ENCODE measurements at regions not wholly inside any gene's neighbourhood (a gene's known extent, or its start where the extent isn't known, plus 50 kb on each side); places are given as distances from the start of the nearest gene placed in this dataset.
"Not testable (repeated sequence)": the region's sequence is repeated elsewhere in the genome, so short reads cannot be mapped to it uniquely, and the experiment has no call there.

- H3K4me3 ChIP-seq: no peak overlapping the region
- TF ChIP-seq, protein P1, sequence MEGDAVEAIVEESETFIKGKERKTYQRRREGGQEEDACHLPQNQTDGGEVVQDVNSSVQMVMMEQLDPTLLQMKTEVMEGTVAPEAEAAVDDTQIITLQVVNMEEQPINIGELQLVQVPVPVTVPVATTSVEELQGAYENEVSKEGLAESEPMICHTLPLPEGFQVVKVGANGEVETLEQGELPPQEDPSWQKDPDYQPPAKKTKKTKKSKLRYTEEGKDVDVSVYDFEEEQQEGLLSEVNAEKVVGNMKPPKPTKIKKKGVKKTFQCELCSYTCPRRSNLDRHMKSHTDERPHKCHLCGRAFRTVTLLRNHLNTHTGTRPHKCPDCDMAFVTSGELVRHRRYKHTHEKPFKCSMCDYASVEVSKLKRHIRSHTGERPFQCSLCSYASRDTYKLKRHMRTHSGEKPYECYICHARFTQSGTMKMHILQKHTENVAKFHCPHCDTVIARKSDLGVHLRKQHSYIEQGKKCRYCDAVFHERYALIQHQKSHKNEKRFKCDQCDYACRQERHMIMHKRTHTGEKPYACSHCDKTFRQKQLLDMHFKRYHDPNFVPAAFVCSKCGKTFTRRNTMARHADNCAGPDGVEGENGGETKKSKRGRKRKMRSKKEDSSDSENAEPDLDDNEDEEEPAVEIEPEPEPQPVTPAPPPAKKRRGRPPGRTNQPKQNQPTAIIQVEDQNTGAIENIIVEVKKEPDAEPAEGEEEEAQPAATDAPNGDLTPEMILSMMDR (IDR thresholded peaks at IDR 0.05; ENCODE audit: low read depth, low read length): no peak
- no peak overlapping the region for H3K27ac ChIP-seq
- H3K9me3 ChIP-seq (ENCODE audit: low read depth): no peaks in the 10 kb centered on the region
- no peaks in the 10 kb centered on the region for H3K4me1 ChIP-seq (ENCODE audit: low read depth)
- no peaks in the 10 kb centered on the region for H3K27me3 ChIP-seq
- no peak for DNase-seq (ENCODE audit: low read depth in 1 of 2, low spot score in 1 of 2)
- no peaks in the 10 kb centered on the region for H3K36me3 ChIP-seq
Measured at GRCh38 chr3:147299656-147300055, 106.7 kb downstream of the ZIC4 start.

DNA sequence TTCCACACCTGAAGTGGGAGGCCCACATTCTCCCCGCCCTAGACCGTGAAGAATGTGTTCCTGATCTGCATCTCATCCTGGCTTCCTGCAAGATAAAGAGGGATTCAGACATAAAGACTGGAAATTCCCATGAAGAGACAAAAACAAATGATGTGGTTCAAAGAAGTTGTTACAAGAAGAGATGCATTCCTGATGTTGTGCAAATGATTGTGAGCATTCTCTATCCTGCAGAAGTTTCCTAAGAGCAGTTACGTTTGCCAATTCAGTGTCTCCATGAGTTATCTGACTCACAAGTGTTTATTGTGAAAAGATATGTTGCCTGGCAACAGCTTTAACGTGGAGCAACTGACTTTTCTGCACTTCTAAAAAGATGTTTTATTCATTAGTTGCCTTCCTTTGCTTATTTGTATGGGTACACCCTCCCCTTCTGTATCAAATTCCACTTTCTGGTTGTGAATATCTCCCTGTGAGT lies 107.8 kb downstream of the ZIC4 start:
- Histone ChIP-seq H3K9me3 (ENCODE audit: low read depth) (no peaks in the 10 kb centered on the region), H3K36me3 (no peaks in the 10 kb centered on the region), H3K4me3 (no peak overlapping the region), H3K27ac (no peak overlapping the region), H3K4me1 (ENCODE audit: low read depth) (no peaks in the 10 kb centered on the region), H3K27me3 (no peaks in the 10 kb centered on the region)
- TF ChIP-seq, protein P1 (IDR thresholded peaks at IDR 0.05; ENCODE audit: low read depth, low read length): no peak
- peak in 1 of 2 donors; percentile 95 for DNase-seq (ENCODE audit: low read depth in 1 of 2, low spot score in 1 of 2)

GRCh38 chr3:147297761-147298350 lies 108.5 kb downstream of the ZIC4 start:
- Histone ChIP-seq H3K4me3 (no peak overlapping the region), H3K27me3 (no peaks in the 10 kb centered on the region), H3K4me1 (ENCODE audit: low read depth) (no peaks in the 10 kb centered on the region), H3K9me3 (ENCODE audit: low read depth) (no peaks in the 10 kb centered on the region), H3K36me3 (no peaks in the 10 kb centered on the region), H3K27ac (no peak overlapping the region)
- TF ChIP-seq, protein P1 (IDR thresholded peaks at IDR 0.05; ENCODE audit: low read depth, low read length): no peak
- DNase-seq (ENCODE audit: low read depth in 1 of 2, low spot score in 1 of 2): no peak

DNA sequence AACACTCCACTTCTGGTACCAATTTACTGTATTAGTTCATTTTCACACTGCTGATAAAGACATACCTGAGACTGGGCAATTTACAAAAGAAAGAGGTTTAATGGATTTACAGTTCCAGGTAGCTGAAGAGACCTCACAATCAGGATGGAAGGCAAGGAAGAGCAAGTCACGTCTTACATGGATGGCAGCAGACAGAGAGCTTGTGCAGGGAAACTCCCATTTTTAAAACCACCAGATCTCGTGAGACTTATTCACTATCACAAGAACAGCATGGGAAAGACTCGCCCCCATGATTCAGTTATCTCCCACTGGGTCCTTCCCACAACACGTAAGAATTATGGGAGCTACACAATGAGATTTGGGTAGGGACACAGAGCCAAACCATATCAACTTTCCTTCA lies 119.0 kb downstream of the ZIC4 start:
- H3K36me3 ChIP-seq; DNase-seq (ENCODE audit: low read depth in 1 of 2, low spot score in 1 of 2); H3K9me3 ChIP-seq (ENCODE audit: low read depth); H3K4me1 ChIP-seq (ENCODE audit: low read depth); H3K27me3 ChIP-seq; H3K27ac ChIP-seq; H3K4me3 ChIP-seq: not testable (repeated sequence)

GRCh38 chr3:147269907-147270306 lies 136.4 kb downstream of the ZIC4 start:
- Histone ChIP-seq H3K36me3 (no peaks in the 10 kb centered on the region), H3K27ac (no peak overlapping the region), H3K27me3 (no peaks in the 10 kb centered on the region), H3K4me3 (no peak overlapping the region), H3K4me1 (ENCODE audit: low read depth) (no peaks in the 10 kb centered on the region), H3K9me3 (ENCODE audit: low read depth) (peaks cover 3% of the 10 kb centered on the region)
- TF ChIP-seq, protein P1 (IDR thresholded peaks at IDR 0.05; ENCODE audit: low read depth, low read length): no peak
- no peak for DNase-seq (ENCODE audit: low read depth in 1 of 2, low spot score in 1 of 2)

GRCh38 chr3:147267434-147267833 lies 138.9 kb downstream of the ZIC4 start:
- H3K36me3 ChIP-seq: no peaks in the 10 kb centered on the region
- TF ChIP-seq, protein P1 (IDR thresholded peaks at IDR 0.05; ENCODE audit: low read depth, low read length): no peak
- no peak overlapping the region for H3K27ac ChIP-seq
- DNase-seq (ENCODE audit: low read depth in 1 of 2, low spot score in 1 of 2): no peak
- H3K9me3 ChIP-seq (ENCODE audit: low read depth): no peaks in the 10 kb centered on the region
- no peak overlapping the region for H3K4me3 ChIP-seq
- no peaks in the 10 kb centered on the region for H3K27me3 ChIP-seq
- no peaks in the 10 kb centered on the region for H3K4me1 ChIP-seq (ENCODE audit: low read depth)
